ENCODE measurements at regions not wholly inside any gene's neighbourhood (a gene's known extent, or its start where the extent isn't known, plus 50 kb on each side); places are given as distances from the start of the nearest gene placed in this dataset.

DNA sequence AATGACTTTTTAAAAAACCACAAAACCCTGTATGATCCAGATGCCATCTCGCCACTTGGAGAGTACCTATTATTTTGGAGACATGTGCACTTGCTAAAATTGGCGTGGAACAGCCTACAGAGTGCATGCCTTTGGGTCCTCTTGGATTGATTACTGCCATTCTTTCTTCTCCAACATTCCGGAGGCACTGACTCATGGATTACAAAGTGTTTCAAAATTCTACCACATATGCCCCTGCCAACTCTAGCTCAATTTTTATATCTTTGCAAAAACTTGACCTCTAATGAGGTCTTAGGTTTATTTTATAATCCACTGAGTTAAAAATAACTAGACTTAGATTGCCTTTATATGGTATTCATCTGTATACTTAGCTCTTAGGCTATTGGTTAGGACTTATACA lies 55.8 kb upstream of the KIF5B start:
- H3K4me3 ChIP-seq (ENCODE audit: low read depth, low read length) = no peak overlapping the region
- no peak for DNase-seq (ENCODE audit: low read depth)
- TF ChIP-seq, protein P1, sequence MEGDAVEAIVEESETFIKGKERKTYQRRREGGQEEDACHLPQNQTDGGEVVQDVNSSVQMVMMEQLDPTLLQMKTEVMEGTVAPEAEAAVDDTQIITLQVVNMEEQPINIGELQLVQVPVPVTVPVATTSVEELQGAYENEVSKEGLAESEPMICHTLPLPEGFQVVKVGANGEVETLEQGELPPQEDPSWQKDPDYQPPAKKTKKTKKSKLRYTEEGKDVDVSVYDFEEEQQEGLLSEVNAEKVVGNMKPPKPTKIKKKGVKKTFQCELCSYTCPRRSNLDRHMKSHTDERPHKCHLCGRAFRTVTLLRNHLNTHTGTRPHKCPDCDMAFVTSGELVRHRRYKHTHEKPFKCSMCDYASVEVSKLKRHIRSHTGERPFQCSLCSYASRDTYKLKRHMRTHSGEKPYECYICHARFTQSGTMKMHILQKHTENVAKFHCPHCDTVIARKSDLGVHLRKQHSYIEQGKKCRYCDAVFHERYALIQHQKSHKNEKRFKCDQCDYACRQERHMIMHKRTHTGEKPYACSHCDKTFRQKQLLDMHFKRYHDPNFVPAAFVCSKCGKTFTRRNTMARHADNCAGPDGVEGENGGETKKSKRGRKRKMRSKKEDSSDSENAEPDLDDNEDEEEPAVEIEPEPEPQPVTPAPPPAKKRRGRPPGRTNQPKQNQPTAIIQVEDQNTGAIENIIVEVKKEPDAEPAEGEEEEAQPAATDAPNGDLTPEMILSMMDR (IDR thresholded peaks at IDR 0.05; ENCODE audit: control insufficient read depth, extremely low read depth, insufficient read depth) = no peak

DNA sequence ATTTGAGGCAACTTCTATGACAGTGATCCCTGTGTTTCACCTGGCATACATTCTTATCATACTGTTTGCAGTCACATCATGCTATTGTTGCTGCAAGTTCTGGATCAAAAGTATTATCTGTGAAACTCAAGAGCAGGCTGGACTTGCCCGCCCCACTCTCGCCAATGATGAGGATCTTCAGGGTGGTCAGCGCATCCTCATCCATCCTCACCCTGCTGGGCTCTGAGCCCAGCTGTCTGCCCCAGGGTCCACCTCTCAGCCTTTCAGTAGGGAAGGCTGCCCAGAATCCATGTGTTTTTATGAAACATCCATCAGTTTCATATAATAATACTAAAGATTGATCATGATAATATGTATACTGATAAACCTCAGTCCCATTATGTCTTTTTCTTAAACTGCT lies 55.4 kb upstream of the KIF5B start:
- TF ChIP-seq, protein P1 (IDR thresholded peaks at IDR 0.05; ENCODE audit: control insufficient read depth, extremely low read depth, insufficient read depth) = no peak

DNA sequence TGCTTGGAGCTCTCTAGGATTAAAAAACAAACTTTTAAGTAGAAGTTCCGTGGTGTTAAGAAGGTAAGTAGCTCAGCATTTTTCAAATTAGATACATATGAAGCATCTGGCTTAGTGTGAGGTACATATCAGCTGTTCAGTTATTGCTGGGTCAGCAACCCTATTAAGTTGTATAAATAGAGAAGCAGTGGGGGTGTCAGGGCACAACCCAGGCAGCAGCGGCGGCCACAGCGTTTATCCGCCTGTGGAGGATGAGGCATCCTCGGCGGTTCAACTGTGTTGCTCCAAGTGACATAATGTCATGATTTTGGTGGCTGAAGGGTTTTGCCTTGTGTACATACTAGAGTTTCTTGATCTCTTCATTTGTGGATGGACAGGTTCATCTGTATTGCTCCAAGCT lies 54.6 kb upstream of the KIF5B start:
- TF ChIP-seq, protein P1 (IDR thresholded peaks at IDR 0.05; ENCODE audit: control insufficient read depth, extremely low read depth, insufficient read depth) = no peak
- H3K4me3 ChIP-seq (ENCODE audit: low read depth, low read length) = no peak overlapping the region

More for the DNA sequence above, 55.4 kb upstream of the KIF5B start:
- no peak overlapping the region for H3K4me3 ChIP-seq (ENCODE audit: low read depth, low read length)
- DNase-seq (ENCODE audit: low read depth) = no peak

DNA sequence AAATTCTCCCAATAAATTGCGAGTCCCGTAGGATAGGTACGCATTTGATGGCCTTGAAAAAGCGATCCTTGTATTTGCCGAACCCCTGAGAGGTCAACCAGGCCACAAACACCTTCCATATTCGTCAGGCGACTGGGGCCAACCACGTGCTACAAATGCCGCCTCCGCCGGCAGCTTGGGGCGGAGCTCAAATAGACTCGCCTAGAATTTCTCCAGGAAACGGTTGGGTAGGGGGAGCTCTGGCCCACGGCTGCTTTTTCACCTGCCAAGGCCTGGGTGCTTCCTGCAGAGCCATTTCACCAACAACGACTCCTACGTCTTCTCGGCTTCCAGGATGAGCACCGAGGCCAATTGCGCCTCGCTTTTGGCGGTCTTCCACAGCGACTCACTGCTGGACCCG lies 53.4 kb upstream of the KIF5B start:
- H3K4me3 ChIP-seq (ENCODE audit: low read depth, low read length) = no peak overlapping the region
- TF ChIP-seq, protein P1 (IDR thresholded peaks at IDR 0.05; ENCODE audit: control insufficient read depth, extremely low read depth, insufficient read depth) = no peak
- DNase-seq (ENCODE audit: low read depth) = no peak

More for the DNA sequence above, 54.6 kb upstream of the KIF5B start:
- no peak for DNase-seq (ENCODE audit: low read depth)
